GM21737 (cell line): ENCODE measurements at regions not wholly inside any gene's neighbourhood (a gene's known extent, or its start where the extent isn't known, plus 50 kb on each side); places are given as distances from the start of the nearest gene placed in this dataset.

Source experiments
- ATAC-seq: cut with Tn5 transposase; IDR thresholded peaks from one replicate; pipeline ENCODE4 v1.9.1; 2021; ENCODE audit warnings: mild to moderate bottlenecking, moderate library complexity; ENCODE audit not compliant: unreplicated experiment

- ATAC-seq = no peak
Measured at GRCh38 chr5:39475159-39475571, 50.4 kb upstream of the DAB2 start.
